K562 (cell line): ENCODE measurements at regions not wholly inside any gene's neighbourhood (a gene's known extent, or its start where the extent isn't known, plus 50 kb on each side); places are given as distances from the start of the nearest gene placed in this dataset.

Experiments used
- E2F1 ChIP-seq: sonication (generic); formaldehyde crosslinking; IDR thresholded peaks from 2 replicates; pipeline ENCODE4 v1.8.1; 2023; ENCODE audit warnings: mild to moderate bottlenecking, missing genetic modification reagents, moderate library complexity
- MNT ChIP-seq, 2 experiments: fragments of 450-650 bp; conservative IDR thresholded peaks; 2 replicates each; pipeline ENCODE4 v1.6.1; 2017; ENCODE audit warnings: mild to moderate bottlenecking in 2 of 2, moderate library complexity in 2 of 2
- POLR2A ChIP-seq: fragments of 450-650 bp; conservative IDR thresholded peaks from 2 replicates; pipeline ENCODE4 v1.6.1; 2016

GRCh38 chr5:117299224-117299935 is 724.8 kb upstream of the SEMA6A start:
- no peak for TF ChIP-seq POLR2A
- TF ChIP-seq MNT (conservative IDR thresholded peaks at IDR 0.05), result no peak
- TF ChIP-seq E2F1 (CRISPR knock-in tag), result no peak
